GM18909 (cell line): ENCODE measurements at regions not wholly inside any gene's neighbourhood (a gene's known extent, or its start where the extent isn't known, plus 50 kb on each side); places are given as distances from the start of the nearest gene placed in this dataset.
"Not testable (repeated sequence)": the region's sequence is repeated elsewhere in the genome, so short reads cannot be mapped to it uniquely, and the experiment has no call there.

Source experiments
- ATAC-seq: cut with Tn5 transposase; IDR thresholded peaks from one replicate; pipeline ENCODE4 v1.9.1; 2021; ENCODE audit warnings: mild to moderate bottlenecking; ENCODE audit not compliant: unreplicated experiment, poor library complexity

GRCh38 chr3:197375001-197375441 is 76.6 kb upstream of the DLG1 start:
- ATAC-seq, result no peak

DNA sequence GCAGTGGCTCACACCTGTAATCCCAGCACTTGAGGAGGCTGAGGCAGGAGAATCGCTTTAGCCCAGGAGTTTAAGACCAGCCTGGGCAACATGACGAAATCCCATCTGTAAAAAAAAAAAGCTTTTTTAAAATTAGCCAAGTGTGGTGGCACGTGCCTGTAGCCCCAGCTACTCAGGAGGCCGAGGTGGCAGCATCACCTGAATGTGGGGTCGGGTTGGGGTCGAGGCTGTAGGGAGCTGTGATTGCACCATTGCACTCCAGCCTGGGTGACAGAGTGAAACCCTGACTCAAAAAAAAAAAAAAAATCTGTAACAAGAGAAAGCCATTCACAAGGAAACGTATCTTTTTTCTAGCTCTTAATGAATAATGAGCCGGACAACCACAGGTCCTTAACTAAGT is 74.7 kb upstream of the DLG1 start:
- no peak for ATAC-seq

DNA sequence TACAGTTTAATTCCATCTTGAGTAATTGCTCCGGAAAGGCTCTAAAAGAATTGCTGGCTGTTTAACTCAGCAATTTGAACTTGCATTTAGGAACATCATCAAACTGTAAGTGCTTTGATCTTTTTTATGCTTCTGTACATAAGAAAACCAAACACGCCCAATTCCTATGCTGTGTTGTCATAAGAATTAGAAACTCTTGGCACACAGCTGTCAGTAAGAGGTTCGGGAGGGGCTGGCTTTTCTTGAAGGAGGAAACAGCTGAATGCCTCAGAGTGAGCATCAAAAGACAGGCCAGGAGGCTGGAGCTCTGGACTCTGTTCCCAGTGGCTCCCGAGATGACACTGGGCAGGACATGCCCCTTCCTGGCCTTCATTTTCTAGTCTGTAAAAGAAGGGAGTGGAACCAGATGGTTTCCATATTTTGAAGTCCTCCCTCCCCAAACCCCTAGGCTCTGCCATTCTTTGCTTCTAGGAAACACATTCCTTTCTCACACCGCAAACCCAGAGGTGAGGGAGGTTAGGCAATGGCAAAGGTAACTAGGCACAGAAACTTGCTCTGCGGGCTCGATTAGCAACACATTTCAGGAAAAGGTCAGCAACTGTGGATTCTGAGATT is 73.7 kb upstream of the DLG1 start:
- no peak for ATAC-seq

- no peak for ATAC-seq
Observed at GRCh38 chr3:197371591-197372046, 73.2 kb upstream of the DLG1 start.

- no peak for ATAC-seq
Observed at GRCh38 chr3:197369545-197369944, 71.1 kb upstream of the DLG1 start.

DNA sequence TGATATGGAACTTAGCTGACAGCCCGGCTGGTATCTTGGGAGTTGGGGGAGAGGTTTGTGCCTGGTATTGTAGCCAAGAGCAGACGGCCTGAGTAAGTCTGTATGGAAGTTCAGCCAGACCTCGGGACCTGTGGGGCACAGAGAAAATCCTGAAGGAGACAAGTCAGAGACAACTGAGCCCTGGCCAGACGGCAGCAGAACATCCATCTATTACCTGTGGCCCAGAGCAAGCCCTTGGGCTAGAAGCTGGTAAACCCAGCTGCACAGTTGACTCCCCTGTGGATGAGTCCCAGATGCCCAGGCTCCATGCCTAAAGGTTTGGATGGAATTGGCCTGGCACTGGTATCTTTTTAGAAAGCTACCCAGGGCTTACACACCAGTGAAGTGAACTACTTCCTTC is 70.4 kb upstream of the DLG1 start:
- ATAC-seq, result no peak

DNA sequence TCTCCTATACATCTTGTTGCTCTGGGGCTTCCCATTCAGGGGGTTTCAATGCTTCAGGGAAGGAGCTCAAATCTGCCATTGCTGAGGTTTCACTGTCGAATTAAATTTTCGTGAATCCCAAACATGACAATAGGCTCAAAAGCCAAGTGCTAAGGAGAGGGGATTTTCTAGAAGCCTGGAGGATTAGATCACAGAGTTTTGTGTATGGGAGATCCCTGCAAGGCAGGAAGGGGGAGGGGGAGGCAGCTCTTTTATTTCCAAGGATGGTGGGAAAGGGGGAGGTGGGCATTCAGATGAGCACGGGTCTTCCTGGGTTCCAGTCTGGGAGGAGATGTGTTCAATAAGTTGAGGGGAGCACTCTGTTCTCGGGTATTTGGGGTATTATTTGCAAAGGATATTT is 69.9 kb upstream of the DLG1 start:
- no peak for ATAC-seq

DNA sequence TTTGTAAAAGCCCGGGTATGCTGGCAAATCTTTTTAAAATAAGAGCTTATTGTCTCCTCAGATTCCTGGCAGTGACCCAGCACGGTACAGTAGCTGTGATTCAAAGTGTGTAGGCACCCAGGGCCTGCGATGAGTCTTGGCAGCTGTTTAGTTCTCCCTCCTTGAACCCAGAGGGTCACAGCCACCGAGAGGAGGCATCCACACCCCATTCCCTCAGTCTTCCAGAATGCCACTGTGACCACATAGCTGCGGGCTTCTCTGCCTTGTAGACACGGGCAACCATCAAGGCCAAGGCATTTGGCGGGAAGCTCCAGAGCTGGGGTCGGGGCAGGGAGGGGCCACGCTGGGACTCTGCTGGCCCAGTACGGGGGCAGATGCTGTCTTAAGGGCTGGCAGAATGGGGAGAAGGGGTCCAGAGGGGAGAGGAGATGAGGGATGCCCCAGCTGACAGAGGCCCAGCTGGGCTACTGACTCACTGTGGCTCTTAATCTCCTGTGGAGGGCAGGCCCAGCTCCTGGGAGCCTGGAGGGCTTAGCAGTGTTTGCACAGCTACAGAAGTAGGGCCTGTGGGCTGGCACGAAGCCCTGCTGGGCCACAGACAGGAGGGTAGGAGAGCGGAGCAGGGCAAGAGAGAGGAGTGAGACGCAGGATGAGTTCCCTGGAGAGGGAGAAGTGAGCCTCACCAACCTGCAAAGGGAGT is 68.8 kb upstream of the DLG1 start:
- ATAC-seq, result no peak

DNA sequence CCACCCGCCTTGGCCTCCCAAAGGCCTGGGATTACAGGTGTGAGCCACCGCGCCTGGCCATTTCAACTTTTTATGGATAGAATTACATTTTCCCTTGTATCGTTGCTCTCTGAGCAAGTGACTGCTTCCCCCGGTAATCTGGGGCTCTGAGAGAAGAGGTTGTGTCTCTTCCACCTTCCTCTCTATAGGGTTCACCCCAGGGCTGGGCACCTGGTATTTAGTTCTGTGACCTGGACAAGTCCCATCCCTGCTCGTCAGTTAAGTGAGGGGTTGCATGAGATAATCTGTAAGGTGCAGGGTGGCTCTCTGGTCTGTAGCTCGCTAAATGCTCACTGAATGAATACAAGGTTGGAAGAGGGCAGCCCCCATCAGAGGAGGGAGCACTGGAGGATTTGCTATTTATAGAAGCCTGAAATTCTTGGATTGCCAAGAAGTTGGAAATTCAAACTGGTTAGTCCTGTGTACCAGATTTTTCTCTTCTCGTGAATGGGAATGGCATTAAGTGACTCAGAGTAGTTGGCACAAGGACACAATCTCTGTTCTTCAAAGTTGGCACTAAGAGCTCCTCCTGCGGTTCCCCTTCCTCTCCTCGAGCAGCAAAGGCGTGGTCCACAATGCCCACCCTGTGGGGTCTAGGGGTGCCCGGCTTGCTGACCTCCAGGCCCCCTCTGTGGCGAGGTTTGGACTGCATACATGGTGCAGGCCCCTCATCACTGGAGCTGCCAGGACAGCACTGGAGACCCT is 68.1 kb upstream of the DLG1 start:
- ATAC-seq, result no peak

- ATAC-seq, result no peak
Observed at GRCh38 chr3:197365586-197365985, 67.2 kb upstream of the DLG1 start.

DNA sequence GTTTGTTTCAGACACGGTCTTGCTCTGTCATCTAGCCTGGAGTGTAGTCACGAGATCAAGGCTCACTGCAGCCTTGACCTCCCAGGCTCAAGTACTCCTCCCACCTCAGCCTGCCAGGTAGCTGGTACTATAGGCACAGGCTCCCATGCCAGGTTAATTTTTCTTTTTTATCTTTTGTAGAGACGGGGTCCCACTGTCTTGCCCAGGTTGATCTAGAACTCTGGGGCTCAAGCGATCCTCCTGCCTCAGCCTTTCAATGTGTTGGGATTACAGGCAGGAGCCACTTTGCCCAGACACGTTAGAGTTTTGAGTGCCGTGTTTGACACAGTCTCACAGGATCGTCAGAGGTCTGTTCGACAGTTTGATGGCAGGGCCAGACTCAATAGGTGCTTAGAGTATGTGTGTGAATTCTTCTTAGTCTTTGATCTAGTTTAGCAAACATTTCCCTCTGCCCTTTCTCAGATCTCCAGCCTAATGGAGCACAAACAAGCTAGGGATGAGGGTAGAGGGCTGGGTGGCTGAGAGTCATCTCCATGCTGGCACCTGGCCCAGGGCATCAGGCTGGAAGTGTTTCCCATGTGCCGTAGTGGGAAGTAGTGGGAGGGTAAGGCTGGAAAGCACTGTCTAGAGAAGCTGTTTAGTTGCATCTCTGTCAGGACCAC is 66.1 kb upstream of the DLG1 start:
- no peak for ATAC-seq

GRCh38 chr3:197363553-197364409 is 65.4 kb upstream of the DLG1 start:
- no peak for ATAC-seq

GRCh38 chr3:197362081-197362480 is 63.7 kb upstream of the DLG1 start:
- ATAC-seq, result no peak

DNA sequence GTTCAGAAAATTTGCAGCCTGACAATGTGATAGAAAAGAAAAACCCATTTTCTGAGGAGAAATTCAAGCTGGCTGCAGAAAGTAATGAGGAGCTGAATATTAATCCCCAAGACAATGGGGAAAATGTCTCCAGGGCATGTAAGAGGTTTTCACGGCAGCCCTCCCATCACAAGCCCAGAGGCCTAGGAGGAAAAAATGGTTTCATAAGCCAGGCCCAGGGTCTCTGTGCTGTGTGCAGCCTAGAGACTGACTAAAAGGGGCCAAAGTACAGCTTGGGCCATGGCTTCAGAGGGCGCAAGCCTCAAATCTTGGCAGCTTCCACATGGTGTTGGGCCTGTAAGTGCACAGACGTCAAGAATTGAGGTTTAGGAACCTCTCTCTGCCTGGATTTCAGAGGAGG is 61.7 kb upstream of the DLG1 start:
- ATAC-seq, result not testable (repeated sequence)

GRCh38 chr3:197359476-197359875 is 61.1 kb upstream of the DLG1 start:
- not testable (repeated sequence) for ATAC-seq

DNA sequence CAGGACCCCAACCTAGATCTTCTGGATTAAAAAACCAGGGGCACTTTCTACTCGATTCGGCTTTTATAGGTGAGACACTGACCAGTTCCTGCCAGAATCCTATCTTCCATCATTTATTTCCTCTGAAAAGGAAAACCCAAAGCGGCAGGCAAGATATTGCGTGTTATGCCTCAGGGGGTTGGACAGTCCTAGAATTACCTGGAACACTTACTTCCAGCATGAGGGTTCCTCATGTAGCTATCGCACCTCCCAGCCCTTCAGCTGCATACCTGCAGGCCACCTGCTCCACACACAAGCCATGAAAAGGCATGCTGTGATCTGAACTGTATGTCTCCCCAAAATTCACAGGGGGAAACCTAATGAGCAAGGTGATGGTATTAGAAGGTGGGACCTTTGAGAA is 58.3 kb upstream of the DLG1 start:
- no peak for ATAC-seq

DNA sequence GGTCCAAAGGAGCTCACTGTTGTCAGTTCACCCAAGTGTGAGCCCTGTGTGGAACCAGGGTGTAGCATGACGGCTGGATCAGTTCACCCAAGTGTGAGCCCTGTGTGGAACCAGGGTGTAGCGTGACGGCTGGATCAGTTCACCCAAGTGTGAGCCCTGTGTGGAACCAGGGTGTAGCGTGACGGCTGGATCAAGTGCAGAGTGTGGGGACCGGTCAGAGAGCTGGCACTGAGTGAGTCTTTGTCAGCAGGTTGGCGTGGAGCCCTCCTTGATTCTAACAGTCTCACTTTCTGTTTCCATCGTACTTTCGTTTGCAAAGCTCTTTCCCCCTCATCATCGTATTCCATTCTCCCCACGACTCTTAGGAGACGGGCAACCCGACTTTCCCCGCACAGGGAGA is 57.9 kb upstream of the DLG1 start:
- ATAC-seq, result no peak

- no peak for ATAC-seq
Observed at GRCh38 chr3:197355713-197356112, 57.3 kb upstream of the DLG1 start.

- ATAC-seq, result no peak
Observed at GRCh38 chr3:197354568-197355001, 56.2 kb upstream of the DLG1 start.
